ENCODE measurements at regions not wholly inside any gene's neighbourhood (a gene's known extent, or its start where the extent isn't known, plus 50 kb on each side); places are given as distances from the start of the nearest gene placed in this dataset.

DNA sequence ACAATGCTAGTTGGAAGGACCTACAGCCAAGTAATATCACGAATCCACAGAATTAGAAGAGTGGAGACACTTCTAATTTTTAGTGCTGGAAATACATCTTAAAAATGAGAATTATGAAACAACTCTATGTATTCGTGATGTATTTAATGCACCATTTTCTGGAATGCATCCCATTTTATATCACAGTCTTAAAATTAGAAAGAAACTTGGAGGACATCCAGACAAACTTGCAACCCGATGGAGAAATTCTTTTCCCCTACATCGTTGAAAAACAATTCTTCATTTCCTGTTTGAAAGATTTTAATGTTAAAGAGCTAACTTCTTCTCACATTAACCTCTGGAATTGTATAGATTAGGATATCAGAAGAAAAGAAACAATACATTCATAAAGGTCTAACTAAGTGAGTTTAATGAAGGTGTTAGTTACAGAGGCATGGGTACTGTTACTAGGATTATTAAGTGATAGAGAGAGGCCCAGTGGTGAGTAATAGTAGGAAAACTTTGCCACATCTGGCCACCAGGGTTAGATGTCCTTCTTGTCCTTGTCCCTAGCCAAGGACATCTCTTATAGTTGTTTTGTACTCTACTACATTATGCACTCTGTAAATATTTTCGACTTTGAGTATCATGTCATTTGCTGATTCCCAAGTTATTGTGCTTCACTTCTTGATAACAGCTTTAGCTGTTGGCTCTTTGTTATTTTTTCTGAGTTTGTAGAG is 502.4 kb upstream of the PTCHD4 start:
- no peaks in the 10 kb centered on the region for H3K36me3 ChIP-seq (replicated peaks in 1 of 2; ENCODE audit: control insufficient read depth in 1 of 2, insufficient read depth in 2 of 2, low read length in 2 of 2)
- ChIA-PET CTCF (ENCODE audit: low intra/inter-chr PET ratio, low total read pairs) (no interaction called here), POLR2A (no interaction called here)
- H2AFZ ChIP-seq (ENCODE audit: low read length): no peak overlapping the region
- ATAC-seq (peak; percentile 62), FAIRE-seq (no peak), DNase-seq (ENCODE audit: low spot score) (no peak)
- no TSS peak for BruUV-seq (replicated peaks)
- H4K20me1 ChIP-seq (ENCODE audit: insufficient read depth, low read length): no peaks in the 10 kb centered on the region
- no peaks in the 10 kb centered on the region for H3K4me1 ChIP-seq (ENCODE audit: insufficient read depth, low read length)
- no peak overlapping the region for H3K27ac ChIP-seq (ENCODE audit: extremely low read length, insufficient read depth, low read length)
- no peaks in the 10 kb centered on the region for H3K79me2 ChIP-seq (ENCODE audit: insufficient read depth, low read length)
- 6% methylated on average over 5 of the region's 5 CpGs for WGBS (ENCODE audit: low lambda C conversion rate)
- H3K27me3 ChIP-seq (ENCODE audit: control insufficient read depth in 1 of 2, insufficient read depth in 2 of 2, low read length in 2 of 2): no peaks in the 10 kb centered on the region
- intact Hi-C loops (cut with micrococcal nuclease; ENCODE audit: unreplicated experiment): no loop called here
- no peak overlapping the region for H3K9ac ChIP-seq (ENCODE audit: insufficient read depth, low read depth, low read length)
- no peak overlapping the region for H3K4me3 ChIP-seq (replicated peaks in 1 of 3; ENCODE audit: insufficient read depth in 1 of 3, low read depth in 2 of 3, low read length in 3 of 3)
- no peak overlapping the region for H3K4me2 ChIP-seq (ENCODE audit: low read depth, low read length)
- in situ Hi-C loops (cut with HindIII; ENCODE audit: extremely low pct_ligation_motif_present, low pct_unique_long_range_greater_than_20kb): no loop called here
- no peaks in the 10 kb centered on the region for H3K9me3 ChIP-seq (ENCODE audit: low read length)
- TF ChIP-seq ZBTB42 (CRISPR knock-in tag; IDR thresholded peaks at IDR 0.05) (no peak), KLF11 (CRISPR knock-in tag; IDR thresholded peaks at IDR 0.05) (no peak), ZFP37 (CRISPR knock-in tag; IDR thresholded peaks at IDR 0.05; ENCODE audit: borderline replicate concordance) (no peak)
- TF ChIP-seq, protein P1, sequence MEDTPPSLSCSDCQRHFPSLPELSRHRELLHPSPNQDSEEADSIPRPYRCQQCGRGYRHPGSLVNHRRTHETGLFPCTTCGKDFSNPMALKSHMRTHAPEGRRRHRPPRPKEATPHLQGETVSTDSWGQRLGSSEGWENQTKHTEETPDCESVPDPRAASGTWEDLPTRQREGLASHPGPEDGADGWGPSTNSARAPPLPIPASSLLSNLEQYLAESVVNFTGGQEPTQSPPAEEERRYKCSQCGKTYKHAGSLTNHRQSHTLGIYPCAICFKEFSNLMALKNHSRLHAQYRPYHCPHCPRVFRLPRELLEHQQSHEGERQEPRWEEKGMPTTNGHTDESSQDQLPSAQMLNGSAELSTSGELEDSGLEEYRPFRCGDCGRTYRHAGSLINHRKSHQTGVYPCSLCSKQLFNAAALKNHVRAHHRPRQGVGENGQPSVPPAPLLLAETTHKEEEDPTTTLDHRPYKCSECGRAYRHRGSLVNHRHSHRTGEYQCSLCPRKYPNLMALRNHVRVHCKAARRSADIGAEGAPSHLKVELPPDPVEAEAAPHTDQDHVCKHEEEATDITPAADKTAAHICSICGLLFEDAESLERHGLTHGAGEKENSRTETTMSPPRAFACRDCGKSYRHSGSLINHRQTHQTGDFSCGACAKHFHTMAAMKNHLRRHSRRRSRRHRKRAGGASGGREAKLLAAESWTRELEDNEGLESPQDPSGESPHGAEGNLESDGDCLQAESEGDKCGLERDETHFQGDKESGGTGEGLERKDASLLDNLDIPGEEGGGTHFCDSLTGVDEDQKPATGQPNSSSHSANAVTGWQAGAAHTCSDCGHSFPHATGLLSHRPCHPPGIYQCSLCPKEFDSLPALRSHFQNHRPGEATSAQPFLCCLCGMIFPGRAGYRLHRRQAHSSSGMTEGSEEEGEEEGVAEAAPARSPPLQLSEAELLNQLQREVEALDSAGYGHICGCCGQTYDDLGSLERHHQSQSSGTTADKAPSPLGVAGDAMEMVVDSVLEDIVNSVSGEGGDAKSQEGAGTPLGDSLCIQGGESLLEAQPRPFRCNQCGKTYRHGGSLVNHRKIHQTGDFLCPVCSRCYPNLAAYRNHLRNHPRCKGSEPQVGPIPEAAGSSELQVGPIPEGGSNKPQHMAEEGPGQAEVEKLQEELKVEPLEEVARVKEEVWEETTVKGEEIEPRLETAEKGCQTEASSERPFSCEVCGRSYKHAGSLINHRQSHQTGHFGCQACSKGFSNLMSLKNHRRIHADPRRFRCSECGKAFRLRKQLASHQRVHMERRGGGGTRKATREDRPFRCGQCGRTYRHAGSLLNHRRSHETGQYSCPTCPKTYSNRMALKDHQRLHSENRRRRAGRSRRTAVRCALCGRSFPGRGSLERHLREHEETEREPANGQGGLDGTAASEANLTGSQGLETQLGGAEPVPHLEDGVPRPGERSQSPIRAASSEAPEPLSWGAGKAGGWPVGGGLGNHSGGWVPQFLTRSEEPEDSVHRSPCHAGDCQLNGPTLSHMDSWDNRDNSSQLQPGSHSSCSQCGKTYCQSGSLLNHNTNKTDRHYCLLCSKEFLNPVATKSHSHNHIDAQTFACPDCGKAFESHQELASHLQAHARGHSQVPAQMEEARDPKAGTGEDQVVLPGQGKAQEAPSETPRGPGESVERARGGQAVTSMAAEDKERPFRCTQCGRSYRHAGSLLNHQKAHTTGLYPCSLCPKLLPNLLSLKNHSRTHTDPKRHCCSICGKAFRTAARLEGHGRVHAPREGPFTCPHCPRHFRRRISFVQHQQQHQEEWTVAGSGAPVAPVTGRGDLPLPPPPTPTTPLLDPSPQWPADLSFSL (CRISPR knock-in tag; IDR thresholded peaks at IDR 0.05): no peak
